ENCODE measurements at regions not wholly inside any gene's neighbourhood (a gene's known extent, or its start where the extent isn't known, plus 50 kb on each side); places are given as distances from the start of the nearest gene placed in this dataset.

DNA sequence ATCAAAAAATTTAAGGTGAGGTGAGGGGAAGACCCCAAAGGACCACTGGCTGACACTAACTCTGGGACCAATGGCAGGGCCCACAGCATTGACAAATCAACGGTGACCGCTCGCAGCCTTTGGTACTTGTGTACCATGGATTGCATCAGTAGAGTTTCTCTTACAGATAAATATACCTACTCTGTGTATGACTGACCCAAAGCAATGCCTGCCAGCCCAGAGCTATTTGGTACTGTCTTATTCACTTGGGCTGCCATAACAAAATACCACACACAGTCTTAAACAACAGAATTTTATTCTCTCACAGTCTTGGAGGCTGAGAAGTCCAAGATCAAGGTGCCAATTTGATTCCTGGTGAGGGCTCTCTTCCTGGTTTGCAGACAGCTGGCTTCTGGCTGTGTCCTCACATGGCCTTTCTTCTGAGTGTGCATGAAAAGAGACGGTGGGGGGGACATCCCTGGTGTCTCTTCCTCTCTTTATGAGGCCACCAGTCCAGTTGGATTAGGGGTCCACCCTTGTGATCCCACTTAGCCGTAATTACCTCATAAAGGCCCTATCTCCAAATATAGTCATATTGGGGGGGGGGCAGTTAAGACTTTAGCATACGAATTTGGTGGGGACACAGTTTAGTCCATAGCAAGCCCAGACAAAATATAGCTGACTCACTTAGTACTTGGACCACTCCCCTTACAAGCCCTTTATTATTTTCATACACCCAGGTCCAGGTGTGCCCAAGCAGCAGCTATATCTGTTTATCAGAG is 336.3 kb downstream of the CD83 start:
- DNase-seq (ENCODE audit: low spot score): no peak

DNA sequence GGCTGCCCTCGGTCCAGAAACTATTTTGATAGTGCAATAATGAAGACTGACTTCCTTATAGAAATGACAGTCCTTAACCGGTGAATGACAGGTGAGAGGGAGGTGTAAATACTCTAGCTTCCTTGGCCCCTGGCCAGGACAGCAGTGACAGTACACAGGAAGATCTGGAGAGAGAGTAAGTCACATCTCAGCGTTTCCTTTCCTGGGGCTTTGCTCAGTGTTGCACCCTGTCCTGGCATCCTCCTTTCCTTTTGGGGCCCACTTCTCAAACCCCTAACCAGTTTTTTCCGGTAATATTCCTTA is 336.9 kb downstream of the CD83 start:
- no peak for DNase-seq (ENCODE audit: low spot score)

GRCh38 chr6:14455427-14455826 is 337.9 kb downstream of the CD83 start:
- no peak for DNase-seq (ENCODE audit: low spot score)

DNA sequence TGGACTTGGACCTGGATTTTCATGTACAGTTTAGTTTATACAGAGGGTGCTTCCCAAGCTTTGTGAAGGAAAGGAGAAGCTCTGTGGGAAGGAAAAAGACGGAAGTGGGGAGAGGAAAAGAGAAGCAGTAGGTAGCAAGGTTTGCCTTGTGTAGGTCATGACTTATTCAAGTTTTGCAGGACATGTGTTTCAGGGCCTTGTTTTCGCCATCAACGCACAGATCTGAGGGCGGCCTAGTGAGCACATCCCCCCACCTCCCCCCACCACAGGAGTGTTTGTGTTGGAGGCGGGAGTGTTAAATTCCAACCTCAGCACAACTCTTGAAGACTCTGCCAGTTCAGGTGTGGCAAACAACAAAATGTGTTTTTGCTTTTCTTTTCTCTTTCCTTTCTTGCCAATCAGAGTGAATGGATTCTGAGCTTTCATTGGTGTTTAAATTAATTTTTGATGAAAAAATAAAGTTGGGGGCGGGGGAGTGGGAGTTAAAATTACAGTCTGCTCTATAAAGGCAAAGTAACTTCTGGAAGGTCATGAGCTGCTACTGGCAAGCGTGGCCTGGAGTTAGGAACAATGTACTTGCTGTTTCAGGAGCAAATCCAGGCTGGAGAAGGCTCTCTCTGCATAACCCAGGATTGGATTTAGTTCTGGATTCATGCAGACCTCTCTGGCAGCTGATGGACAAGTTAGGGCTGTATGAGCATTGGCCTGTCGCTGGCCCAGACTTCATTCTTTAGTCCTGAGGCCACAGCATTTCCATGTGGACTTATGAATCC is 338.5 kb downstream of the CD83 start:
- DNase-seq (ENCODE audit: low spot score): no peak

- DNase-seq (ENCODE audit: low spot score): no peak
Measured at GRCh38 chr6:14456941-14457340, 339.4 kb downstream of the CD83 start.

DNA sequence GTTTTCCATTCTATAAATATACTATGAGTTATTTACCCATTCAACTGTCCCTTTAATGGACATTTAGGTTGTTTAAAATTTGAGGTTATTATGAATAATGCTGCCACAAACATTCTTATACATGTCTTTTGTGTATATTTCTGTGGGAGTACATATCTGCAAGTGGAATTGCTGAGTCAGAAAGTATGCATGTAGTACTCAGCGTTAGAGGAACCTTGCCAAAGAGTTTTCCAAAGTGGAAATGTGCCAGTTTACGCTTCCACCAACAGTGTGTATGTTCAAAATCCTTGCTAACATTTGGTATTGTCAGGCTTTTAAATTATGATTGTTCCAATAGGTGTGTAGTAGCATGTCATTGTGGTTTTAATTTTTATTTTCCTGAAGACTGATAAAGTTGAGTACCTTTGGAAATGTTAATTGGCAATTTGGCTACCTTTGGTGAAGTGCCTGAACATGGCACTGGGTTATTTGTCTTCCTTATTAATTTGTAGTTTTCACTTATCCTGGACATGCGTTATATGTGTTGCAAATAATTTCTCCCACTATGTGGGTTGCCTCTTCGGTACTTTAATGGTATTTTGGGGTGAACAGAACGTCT is 341.2 kb downstream of the CD83 start:
- DNase-seq (ENCODE audit: low spot score): no peak

DNA sequence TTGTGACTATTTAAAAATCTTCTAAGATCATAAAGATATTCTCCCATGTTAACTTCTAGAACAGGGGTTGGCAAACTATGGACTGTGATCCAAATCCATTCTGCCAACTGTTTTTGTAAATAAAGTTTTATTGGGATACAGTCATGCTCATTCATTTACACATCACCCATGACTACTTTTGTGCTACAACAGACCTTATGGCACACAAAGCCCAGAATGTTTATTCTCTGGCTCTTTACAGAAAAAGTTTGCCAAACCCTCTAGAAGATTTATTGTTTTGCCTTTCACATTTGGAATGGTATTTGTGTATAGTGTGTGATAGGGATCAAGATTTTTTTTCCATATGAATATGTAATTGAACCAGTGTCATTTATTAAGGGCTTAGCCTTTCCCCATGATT is 341.7 kb downstream of the CD83 start:
- no peak for DNase-seq (ENCODE audit: low spot score)

- no peak for DNase-seq (ENCODE audit: low spot score)
Measured at GRCh38 chr6:14460556-14460955, 343.0 kb downstream of the CD83 start.

DNA sequence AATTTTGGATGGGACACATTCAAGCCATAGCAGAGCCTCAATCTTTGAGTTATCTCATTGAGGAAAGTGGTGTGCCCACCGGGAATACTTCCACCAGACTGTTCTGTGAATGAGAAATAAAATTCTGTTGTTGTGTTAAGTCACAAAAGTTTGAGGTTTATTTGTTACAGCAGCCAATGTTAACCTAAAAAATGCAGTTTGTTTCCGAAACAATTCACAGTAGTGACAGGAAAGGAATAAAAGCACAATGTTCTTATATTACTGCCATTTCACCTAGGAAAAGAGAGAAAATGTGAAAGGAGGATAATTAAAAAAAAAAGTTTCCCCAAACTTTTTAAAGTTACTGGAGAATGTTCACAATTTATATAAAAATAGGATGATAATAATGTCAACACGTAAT is 344.6 kb downstream of the CD83 start:
- no peak for DNase-seq (ENCODE audit: low spot score)

DNA sequence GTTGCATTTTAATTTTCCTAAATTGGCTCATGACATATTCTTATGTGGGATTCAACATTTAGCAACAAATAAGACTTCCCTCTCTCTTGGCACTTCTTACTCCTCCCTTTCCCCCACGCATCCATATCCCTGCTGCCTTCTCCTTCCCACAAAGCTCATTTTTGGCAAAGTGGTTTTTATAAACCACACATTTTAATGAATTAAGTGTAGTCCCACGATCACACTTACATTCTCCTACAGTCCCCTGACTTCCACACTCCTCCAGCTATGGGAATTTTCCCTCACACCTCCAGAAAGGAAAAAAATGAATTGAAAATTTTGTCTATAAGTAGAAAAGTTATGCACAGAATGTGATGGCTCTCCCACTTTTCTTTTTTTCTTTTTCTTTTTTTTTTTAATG is 345.0 kb downstream of the CD83 start:
- DNase-seq (ENCODE audit: low spot score): no peak

- no peak for DNase-seq (ENCODE audit: low spot score)
Measured at GRCh38 chr6:14463110-14463509, 345.5 kb downstream of the CD83 start.

DNA sequence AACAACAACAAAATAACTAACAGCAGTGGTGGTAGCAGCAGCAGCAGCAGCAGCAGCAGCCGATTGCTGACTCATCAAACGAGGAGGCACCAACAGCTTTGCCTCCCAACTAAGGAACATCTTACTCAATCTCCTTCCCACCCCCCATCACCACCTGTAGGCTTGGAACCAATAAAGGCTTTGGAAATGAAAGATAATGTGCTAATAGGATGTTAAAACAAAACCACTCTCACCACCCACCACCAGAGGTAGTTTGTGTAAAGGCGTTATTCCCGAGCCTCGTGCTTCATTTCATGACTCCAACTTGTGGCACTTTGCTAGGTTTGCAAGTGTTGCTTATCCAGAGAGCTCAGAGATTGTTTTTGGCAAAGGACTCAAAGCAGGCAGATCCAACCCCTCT is 346.5 kb downstream of the CD83 start:
- no peak for DNase-seq (ENCODE audit: low spot score)

DNA sequence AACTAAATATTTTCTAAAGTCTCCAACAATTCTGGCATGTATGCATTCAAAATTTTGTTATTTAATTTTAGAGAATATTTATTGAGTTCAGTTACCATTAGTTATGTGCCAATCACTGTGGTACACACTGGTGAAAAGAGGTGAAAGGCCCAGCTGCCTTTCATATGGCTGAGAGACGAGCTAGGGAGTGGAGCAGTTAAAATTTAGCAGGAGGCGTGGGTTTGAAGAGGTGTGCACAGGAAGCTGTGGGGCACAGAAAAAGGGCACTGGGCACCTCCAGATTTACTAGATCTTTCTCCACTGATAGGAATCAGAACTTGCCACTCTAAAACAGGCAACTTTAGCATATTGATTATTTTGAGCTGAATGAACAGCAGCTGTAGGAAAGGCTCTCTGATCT is 347.1 kb downstream of the CD83 start:
- DNase-seq (ENCODE audit: low spot score): no peak

DNA sequence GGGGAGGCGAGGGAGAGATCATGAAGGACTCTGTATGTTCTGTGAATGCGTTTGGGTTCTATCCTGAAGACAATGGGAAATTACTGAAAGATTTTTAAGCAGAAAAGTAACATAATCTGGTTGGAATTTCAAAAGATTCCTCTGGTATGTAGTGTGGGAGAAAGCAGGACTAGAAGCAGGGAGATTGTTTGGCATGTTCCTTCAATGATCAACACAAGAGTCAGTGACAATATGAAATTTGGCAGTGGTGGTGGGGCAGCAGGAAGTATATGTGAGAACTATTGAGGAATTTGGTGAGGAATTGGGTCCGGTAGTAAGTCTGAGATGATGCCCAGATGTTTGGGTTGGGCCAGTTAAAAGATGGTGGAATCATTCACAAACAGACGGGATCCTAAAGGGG is 348.7 kb downstream of the CD83 start:
- no peak for DNase-seq (ENCODE audit: low spot score)

DNA sequence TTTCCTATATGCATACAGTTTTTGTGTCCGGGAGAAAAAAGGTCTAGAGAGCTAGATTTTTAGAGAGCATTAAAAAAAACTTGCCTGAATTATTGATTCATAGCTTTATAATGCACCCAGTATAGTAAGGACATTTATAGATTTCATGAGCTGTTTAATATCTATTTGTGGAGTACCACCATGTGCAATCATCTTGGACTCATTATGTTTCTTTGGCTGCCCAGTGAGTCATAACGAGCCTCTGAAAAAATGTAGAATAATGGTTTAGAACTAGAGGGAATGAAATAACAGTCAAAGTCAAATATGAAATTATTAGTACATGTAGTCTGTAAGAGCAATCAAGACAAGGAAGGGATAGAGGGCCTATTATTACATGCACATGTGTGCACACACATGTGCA is 350.0 kb downstream of the CD83 start:
- DNase-seq (ENCODE audit: low spot score): no peak

DNA sequence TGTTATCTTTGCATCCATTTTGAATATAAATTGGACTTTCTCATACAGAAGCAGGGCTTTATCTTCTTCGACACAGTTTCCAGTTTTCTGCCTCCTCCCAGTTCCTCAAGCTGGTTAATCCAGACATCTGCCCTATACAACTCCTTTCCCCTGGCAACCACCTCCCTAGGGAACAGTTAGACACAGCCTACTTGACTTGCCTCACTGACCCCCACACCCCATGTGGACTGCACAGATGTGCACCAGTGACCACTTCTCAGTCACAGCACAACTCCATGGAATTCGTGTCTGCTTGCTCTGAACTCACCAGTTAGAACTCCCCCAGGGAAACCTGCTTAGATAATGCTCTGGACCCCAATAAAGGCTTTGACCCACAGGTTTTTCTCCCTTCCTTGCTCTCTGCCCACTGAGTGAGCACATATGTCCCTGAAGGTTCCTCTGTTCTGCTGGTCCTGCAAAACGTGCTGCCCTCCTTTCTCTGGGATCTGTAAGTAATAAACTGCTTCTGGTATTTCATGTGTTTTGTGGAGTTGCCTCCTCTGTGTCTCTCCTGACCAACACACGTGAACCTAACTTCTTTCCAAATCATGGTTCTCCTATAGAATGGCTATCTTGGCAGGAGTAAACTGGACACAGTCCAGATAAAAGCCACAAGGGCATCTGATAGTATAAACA is 351.2 kb downstream of the CD83 start:
- DNase-seq (ENCODE audit: low spot score): no peak

DNA sequence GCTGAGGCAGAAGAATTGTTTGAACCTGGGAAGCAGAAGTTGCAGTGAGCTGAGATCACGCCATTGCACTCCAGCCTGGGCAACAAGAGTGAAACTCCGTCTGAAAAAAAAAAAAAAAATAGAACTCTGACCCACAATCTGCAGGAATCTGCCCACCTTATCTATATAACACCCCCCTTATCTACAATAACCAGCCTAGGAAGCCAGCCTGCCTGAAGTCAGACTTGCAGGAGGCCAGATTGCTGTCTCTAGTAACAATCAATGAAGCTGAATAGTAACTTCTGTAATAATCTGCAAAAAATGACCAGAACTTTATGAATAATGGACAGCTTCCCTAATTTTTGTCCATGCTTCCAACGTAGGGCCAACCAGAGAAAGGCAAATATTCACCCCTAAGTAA is 352.5 kb downstream of the CD83 start:
- no peak for DNase-seq (ENCODE audit: low spot score)

GRCh38 chr6:14470671-14471070 is 353.1 kb downstream of the CD83 start:
- DNase-seq (ENCODE audit: low spot score): no peak

DNA sequence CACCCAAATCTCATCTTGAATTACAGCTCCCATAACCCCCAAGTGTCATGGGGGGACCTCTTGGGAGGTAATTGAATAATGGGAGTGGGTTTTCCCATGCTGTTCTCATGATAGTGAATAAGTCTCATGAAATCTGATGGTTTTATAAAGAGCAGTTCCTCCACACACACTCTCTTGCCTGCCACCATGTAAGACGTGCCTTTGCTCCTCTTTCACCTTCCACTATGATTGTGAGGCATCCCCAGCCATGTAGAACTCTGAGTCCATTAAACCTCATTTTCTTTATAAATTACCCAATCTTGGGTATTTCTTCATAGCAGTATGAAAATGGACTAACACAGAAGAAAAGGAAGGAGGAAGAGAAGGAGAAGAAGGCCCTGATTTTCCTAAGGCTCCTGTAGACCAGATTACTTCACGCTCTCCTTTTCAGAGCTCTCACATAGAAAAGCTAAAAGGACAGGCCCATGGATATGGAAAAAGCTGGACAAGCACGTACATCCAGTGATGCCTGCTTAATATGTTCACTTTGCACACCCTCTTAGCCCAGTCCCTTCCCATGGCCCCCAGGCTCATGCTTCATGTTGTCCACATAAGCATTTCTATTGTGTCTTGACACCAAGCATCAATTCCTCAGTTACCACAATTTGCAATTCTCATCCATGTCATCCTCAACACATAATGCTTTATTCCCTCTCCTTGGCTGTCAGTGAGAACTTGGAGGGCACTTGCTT is 354.8 kb downstream of the CD83 start:
- DNase-seq (ENCODE audit: low spot score): no peak

- no peak for DNase-seq (ENCODE audit: low spot score)
Measured at GRCh38 chr6:14472986-14473337, 355.4 kb downstream of the CD83 start.

DNA sequence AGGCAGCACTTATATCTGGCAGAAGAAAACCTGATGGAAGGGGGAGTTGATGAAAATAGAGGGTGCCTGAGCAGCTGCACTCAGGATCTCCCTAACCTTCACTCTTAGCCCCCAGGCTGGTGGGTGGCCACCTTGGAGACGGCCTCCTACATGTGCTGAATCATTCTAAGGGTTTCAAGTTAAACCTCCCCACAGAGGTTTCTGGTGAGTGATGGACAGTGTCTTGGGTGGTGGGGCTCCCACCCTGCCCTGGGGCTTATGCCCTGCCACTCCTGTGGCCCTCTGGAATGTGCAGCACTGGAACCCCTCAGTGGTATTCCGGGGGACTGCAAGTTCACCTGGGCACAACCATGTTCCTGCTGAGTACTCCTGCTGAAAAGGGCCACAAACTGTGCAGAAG is 357.2 kb downstream of the CD83 start:
- DNase-seq (ENCODE audit: low spot score): no peak

- DNase-seq (ENCODE audit: low spot score): no peak
Measured at GRCh38 chr6:14475306-14475705, 357.7 kb downstream of the CD83 start.
